ENCODE measurements at regions not wholly inside any gene's neighbourhood (a gene's known extent, or its start where the extent isn't known, plus 50 kb on each side); places are given as distances from the start of the nearest gene placed in this dataset.
"Not testable (repeated sequence)": the region's sequence is repeated elsewhere in the genome, so short reads cannot be mapped to it uniquely, and the experiment has no call there.

- Histone ChIP-seq H3K4me1 (ENCODE audit: control insufficient read depth in 5 of 5, insufficient read depth in 5 of 5, low read length in 5 of 5) (peaks cover 0 to 4% (median 0%) of the 10 kb centered on the region in 5 donors), H3K4me3 (no peak overlapping the region), H3K36me3 (ENCODE audit: control insufficient read depth in 4 of 4, insufficient read depth in 4 of 4, low read length in 4 of 4) (no peaks in the 10 kb centered on the region), H3K9me3 (ENCODE audit: control insufficient read depth in 4 of 4, insufficient read depth in 3 of 4, low read length in 3 of 4) (no peaks in the 10 kb centered on the region), H3K27me3 (ENCODE audit: control insufficient read depth in 3 of 3, insufficient read depth in 3 of 3, low read length in 2 of 3) (no peaks in the 10 kb centered on the region), H3K9ac (ENCODE audit: insufficient read depth in 1 of 2, low read length in 2 of 2) (no peak overlapping the region), H3K27ac (ENCODE audit: low read depth in 1 of 2, low read length in 1 of 2) (no peak overlapping the region)
- no peak for TF ChIP-seq CTCF (IDR thresholded peaks at IDR 0.05; ENCODE audit: control extremely low read depth, extremely low read depth)
- 69 to 88% methylated on average over 2 of the region's 2 CpGs for WGBS, 2 donors
- DNase-seq = no peak
- no peak for ATAC-seq (ENCODE audit: insufficient read depth, low FRiP score)
Observed at GRCh38 chr3:117871934-117872333, 1162.4 kb downstream of the TUSC7 start.

DNA sequence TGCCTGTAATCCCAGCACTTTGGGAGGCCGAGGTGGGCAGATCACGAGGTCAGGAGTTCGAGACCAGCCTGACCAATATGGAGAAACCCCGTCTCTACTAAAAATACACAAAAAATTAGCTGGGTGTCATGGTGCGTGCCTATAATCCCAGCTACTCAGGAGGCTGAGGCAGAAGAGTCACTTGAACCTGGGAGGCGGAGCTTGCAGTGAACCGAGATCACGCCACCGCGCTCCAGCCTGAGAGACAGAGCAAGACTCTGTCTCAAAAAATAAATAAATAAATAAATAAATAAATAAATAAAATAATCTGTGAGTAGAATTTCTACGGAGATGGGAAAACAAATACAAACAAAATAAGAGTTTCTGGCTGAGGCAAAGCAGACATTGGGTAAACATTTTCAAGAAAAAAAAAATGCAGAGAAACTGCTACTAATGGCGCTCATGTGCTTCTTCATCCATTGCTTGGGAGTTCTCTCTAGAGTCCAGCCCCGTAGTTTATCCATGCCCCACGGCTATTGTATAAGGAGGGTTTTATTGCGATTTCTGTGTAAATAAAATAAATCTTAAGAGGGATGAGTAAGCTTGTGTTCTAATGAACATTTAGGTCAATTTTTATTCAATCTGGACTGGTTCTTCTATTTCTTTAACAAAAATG, 1161.9 kb downstream of the IGSF11 start:
- H3K9me3 ChIP-seq (ENCODE audit: control insufficient read depth in 4 of 4, insufficient read depth in 3 of 4, low read length in 3 of 4); H3K27ac ChIP-seq (ENCODE audit: low read depth in 1 of 2, low read length in 1 of 2); H3K4me3 ChIP-seq; H3K36me3 ChIP-seq (ENCODE audit: control insufficient read depth in 4 of 4, insufficient read depth in 4 of 4, low read length in 4 of 4); H3K9ac ChIP-seq (ENCODE audit: insufficient read depth in 1 of 2, low read length in 2 of 2); DNase-seq; H3K27me3 ChIP-seq (ENCODE audit: control insufficient read depth in 3 of 3, insufficient read depth in 3 of 3, low read length in 2 of 3); H3K4me1 ChIP-seq (ENCODE audit: control insufficient read depth in 5 of 5, insufficient read depth in 5 of 5, low read length in 5 of 5); ATAC-seq (ENCODE audit: insufficient read depth, low FRiP score): not testable (repeated sequence)
- 88 to 90% methylated on average over 15 of the region's 15 CpGs for WGBS, 2 donors

DNA sequence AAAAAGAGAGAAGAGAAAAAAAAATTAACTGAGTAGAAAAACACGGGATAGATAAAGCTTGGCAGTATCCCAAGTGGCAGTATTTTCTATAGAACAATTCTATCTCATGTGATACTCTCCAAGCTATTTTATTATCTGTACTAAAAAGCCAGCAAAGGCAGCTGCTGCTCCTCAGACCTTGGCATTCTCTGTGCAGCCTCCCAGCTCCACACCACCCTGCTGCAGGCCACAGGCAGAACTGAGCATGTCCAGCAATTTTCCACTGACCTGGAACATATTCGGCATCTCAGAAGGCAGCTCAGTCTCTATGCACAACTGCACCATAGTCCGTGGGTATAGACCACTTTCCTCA, 1161.4 kb downstream of the IGSF11 start:
- TF ChIP-seq CTCF (IDR thresholded peaks at IDR 0.05; ENCODE audit: control extremely low read depth, extremely low read depth) = no peak
- ATAC-seq (ENCODE audit: insufficient read depth, low FRiP score) (no peak), DNase-seq (peak; percentile 65 to 86 (median 78))
- H3K9ac ChIP-seq (ENCODE audit: insufficient read depth in 1 of 2, low read length in 2 of 2) = no peak overlapping the region
- WGBS, 2 donors = 66 to 76% methylated on average over 3 of the region's 3 CpGs
- H3K4me1 ChIP-seq (ENCODE audit: control insufficient read depth in 5 of 5, insufficient read depth in 5 of 5, low read length in 5 of 5) = peaks cover 0 to 4% (median 0%) of the 10 kb centered on the region in 5 donors
- no peak overlapping the region for H3K27ac ChIP-seq (ENCODE audit: low read depth in 1 of 2, low read length in 1 of 2)
- H3K27me3 ChIP-seq (ENCODE audit: control insufficient read depth in 3 of 3, insufficient read depth in 3 of 3, low read length in 2 of 3) = no peaks in the 10 kb centered on the region
- H3K4me3 ChIP-seq = no peak overlapping the region
- H3K36me3 ChIP-seq (ENCODE audit: control insufficient read depth in 4 of 4, insufficient read depth in 4 of 4, low read length in 4 of 4) = no peaks in the 10 kb centered on the region
- H3K9me3 ChIP-seq (ENCODE audit: control insufficient read depth in 4 of 4, insufficient read depth in 3 of 4, low read length in 3 of 4) = no peaks in the 10 kb centered on the region

DNA sequence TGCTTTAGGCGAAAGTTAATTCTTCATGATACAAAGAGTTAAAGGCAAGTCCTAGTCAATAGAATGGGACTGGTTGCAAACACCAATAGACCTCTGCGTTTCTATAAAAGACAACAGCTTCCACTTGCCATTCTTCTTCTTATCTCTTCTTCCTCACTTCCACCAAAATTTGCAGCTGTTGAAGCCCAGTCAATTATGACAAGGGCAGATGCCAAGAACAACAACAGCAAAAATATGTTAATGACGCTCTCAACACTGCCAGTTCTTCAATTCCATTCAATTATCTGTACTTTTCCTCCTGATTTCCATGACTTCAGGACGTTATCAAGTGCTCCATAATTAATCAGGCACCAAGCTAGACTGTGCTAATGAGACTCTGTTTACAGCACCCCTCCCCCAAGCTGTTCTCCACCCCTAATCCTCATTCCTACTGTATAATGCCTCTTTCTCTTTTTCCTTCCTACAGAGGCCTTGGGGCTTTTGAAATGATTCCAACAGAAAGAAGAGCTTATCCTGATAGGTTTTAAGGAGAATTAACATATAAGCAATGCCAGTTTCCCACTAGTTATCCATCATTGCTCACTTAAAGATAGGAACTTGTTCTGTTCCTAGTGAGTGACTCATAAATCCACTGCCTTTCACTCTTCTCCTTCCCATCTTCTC, 1160.5 kb downstream of the IGSF11 start:
- no peak overlapping the region for H3K4me3 ChIP-seq
- no peaks in the 10 kb centered on the region for H3K36me3 ChIP-seq (ENCODE audit: control insufficient read depth in 4 of 4, insufficient read depth in 4 of 4, low read length in 4 of 4)
- H3K27ac ChIP-seq (ENCODE audit: low read depth in 1 of 2, low read length in 1 of 2) = no peak overlapping the region
- peaks cover 0 to 4% (median 0%) of the 10 kb centered on the region in 5 donors for H3K4me1 ChIP-seq (ENCODE audit: control insufficient read depth in 5 of 5, insufficient read depth in 5 of 5, low read length in 5 of 5)
- no peak overlapping the region for H3K9ac ChIP-seq (ENCODE audit: insufficient read depth in 1 of 2, low read length in 2 of 2)
- H3K9me3 ChIP-seq (ENCODE audit: control insufficient read depth in 4 of 4, insufficient read depth in 3 of 4, low read length in 3 of 4) = no peaks in the 10 kb centered on the region
- DNase-seq (peak in 2 of 3 donors; percentile 36 to 39), ATAC-seq (ENCODE audit: insufficient read depth, low FRiP score) (no peak)
- H3K27me3 ChIP-seq (ENCODE audit: control insufficient read depth in 3 of 3, insufficient read depth in 3 of 3, low read length in 2 of 3) = no peaks in the 10 kb centered on the region
- no peak for TF ChIP-seq CTCF (IDR thresholded peaks at IDR 0.05; ENCODE audit: control extremely low read depth, extremely low read depth)
- 63 to 75% methylated on average over 4 of the region's 4 CpGs for WGBS, 2 donors
